SK-N-MC (cell line): ENCODE measurements at regions not wholly inside any gene's neighbourhood (a gene's known extent, or its start where the extent isn't known, plus 50 kb on each side); places are given as distances from the start of the nearest gene placed in this dataset.

Experiments
- EZH2 ChIP-seq: fragments of 200-600 bp; sonication (generic); IDR thresholded peaks from one replicate; pipeline ENCODE4 v1.6.1; 2017; ENCODE audit warnings: antibody characterized with exemption
- POLR2AphosphoS5 ChIP-seq: IDR thresholded peaks from 2 replicates; pipeline ENCODE4 v1.6.1; 2012; ENCODE audit warnings: mild to moderate bottlenecking, low read depth, low read length, borderline replicate concordance

- TF ChIP-seq POLR2AphosphoS5 (no peak), EZH2 (no peak)
Observed at GRCh38 chr2:196336207-196336606, 164.8 kb upstream of the STK17B start.
